ENCODE measurements at regions not wholly inside any gene's neighbourhood (a gene's known extent, or its start where the extent isn't known, plus 50 kb on each side); places are given as distances from the start of the nearest gene placed in this dataset.
A peak's percentile ranks its signal among the peaks of the same experiment; 100 is the strongest.
"Not testable (repeated sequence)": the region's sequence is repeated elsewhere in the genome, so short reads cannot be mapped to it uniquely, and the experiment has no call there.

DNA sequence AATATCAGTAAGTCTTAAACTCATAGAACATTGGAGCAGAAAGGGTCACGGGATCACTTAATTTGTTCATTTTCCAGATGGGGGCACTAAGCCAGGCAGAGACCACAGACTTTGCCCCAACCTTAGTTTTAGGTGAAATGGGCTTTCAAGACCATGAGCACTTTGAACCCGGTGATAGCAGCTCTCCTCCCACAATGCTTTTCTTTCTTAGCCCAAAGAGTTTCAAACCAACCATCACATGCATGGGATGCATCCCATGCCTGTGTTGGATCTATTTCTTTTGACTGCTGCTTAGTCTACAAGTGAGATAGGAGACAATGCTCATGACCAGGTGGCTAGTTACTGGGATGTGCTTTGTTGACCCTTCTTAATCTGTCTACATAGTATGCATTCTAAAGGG, 240.6 kb downstream of the NUF2 start:
- FAIRE-seq: no peak
- TF ChIP-seq POLR2AphosphoS5 (IDR thresholded peaks at IDR 0.05; ENCODE audit: low read depth, low read length) (no peak), SPI1 (IDR thresholded peaks at IDR 0.05; ENCODE audit: low read depth, low read length) (no peak), POLR2A (IDR thresholded peaks at IDR 0.05; ENCODE audit: low read depth, low read length) (no peak), TAF1 (IDR thresholded peaks at IDR 0.05; ENCODE audit: low read depth, low read length) (no peak), POU2F2 (IDR thresholded peaks at IDR 0.05; ENCODE audit: low read depth, low read length) (no peak), PAX5 (IDR thresholded peaks at IDR 0.05; ENCODE audit: insufficient read depth, low read length, severe bottlenecking) (no peak)
- DNase-seq (ENCODE audit: insufficient read length, low spot score): no peak

DNA sequence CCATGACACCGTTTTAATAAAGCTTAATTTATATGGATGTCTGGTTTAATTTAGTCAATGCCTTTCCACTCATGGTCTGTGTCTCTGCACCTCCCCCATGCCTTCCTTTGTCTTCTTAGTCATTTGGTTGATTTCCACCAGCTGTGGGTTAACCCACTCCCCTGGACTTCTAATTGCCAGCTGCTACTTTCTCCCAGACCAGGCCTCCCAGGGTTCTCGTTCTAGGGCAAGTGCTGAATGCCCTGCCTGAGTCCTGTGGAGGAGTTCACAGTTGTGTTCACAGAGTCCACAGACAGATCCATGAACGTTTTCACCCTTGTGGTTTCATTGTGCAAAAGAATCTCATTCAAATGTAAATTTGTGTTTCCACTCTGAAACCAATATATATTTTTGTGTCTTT, 243.4 kb downstream of the NUF2 start:
- DNase-seq (ENCODE audit: insufficient read length, low spot score): no peak
- TF ChIP-seq POU2F2 (IDR thresholded peaks at IDR 0.05; ENCODE audit: low read depth, low read length): no peak
- TF ChIP-seq POLR2AphosphoS5 (IDR thresholded peaks at IDR 0.05; ENCODE audit: low read depth, low read length): no peak
- TF ChIP-seq POLR2A (IDR thresholded peaks at IDR 0.05; ENCODE audit: low read depth, low read length): no peak
- TF ChIP-seq TAF1 (IDR thresholded peaks at IDR 0.05; ENCODE audit: low read depth, low read length): no peak
- TF ChIP-seq SPI1 (IDR thresholded peaks at IDR 0.05; ENCODE audit: low read depth, low read length): no peak
- TF ChIP-seq PAX5 (IDR thresholded peaks at IDR 0.05; ENCODE audit: insufficient read depth, low read length, severe bottlenecking): no peak

DNA sequence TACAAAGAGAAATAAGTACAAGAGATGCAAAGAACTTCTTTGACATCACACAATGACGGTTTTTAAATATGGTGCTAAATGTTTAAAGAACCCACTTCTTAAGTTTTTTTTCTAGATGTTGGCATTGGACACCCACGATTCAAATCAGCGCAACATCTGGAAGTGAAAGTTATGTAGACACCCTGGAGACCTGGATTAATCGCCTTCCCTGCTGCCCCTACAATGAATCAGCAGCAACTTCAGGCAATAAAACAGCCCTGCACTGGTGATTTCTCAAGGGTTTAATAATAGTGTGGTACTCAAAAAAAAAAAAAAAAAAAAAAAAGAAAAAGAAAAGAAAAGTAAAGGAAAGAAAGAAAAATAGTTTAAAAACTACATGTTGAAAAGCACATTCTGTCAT, 248.3 kb downstream of the NUF2 start:
- DNase-seq (ENCODE audit: insufficient read length, low spot score) (no peak), FAIRE-seq (no peak)
- TF ChIP-seq POLR2A (IDR thresholded peaks at IDR 0.05; ENCODE audit: low read depth, low read length): no peak
- no peak for TF ChIP-seq POU2F2 (IDR thresholded peaks at IDR 0.05; ENCODE audit: low read depth, low read length)
- no peak for TF ChIP-seq PAX5 (IDR thresholded peaks at IDR 0.05; ENCODE audit: insufficient read depth, low read length, severe bottlenecking)
- TF ChIP-seq POLR2AphosphoS5 (IDR thresholded peaks at IDR 0.05; ENCODE audit: low read depth, low read length): no peak
- TF ChIP-seq TAF1 (IDR thresholded peaks at IDR 0.05; ENCODE audit: low read depth, low read length): no peak
- no peak for TF ChIP-seq SPI1 (IDR thresholded peaks at IDR 0.05; ENCODE audit: low read depth, low read length)

More for the DNA sequence above, 243.4 kb downstream of the NUF2 start:
- FAIRE-seq: no peak

DNA sequence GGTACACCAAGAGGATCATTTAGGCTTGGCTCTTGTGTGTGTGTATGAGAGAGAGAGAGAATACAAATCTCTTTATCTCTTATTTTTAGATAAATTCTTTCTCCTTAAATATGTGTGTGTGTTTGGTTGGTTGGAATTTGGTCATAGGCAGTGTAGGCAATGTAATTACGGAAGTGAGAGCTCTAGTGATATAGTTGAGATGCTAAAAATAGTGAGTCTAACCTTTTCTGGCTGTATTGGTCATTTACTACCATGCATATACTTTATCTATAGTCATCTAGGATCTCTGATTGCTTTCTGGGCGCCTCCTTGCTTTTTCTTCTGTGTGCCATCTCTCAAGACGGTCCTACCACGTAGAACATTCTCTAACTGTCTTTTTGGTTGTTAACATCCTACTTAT, 250.2 kb downstream of the NUF2 start:
- no peak for FAIRE-seq

DNA sequence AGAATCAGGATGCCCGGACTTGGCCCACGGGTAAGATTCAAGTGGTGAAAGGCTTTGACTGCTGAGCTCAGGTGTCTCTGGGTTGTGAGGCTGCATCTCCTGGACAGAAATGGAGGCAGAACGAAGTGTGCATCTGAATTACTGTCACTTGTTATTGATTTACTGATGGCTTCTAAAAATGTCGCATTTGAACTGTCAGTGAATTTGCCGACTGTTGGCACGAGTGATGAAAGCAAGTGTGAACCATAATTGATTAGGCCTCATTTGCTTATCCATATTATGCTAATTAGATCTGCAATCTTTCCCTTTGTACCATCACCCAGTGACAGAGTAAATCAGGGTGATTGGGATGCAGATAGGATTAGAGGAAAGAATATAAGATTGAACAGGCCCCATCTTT, 252.4 kb downstream of the NUF2 start:
- DNase-seq (ENCODE audit: insufficient read length, low spot score) (no peak), FAIRE-seq (no peak)
- TF ChIP-seq SPI1 (IDR thresholded peaks at IDR 0.05; ENCODE audit: low read depth, low read length) (no peak), POLR2AphosphoS5 (IDR thresholded peaks at IDR 0.05; ENCODE audit: low read depth, low read length) (no peak), TAF1 (IDR thresholded peaks at IDR 0.05; ENCODE audit: low read depth, low read length) (no peak), POLR2A (IDR thresholded peaks at IDR 0.05; ENCODE audit: low read depth, low read length) (no peak), POU2F2 (IDR thresholded peaks at IDR 0.05; ENCODE audit: low read depth, low read length) (no peak), PAX5 (IDR thresholded peaks at IDR 0.05; ENCODE audit: insufficient read depth, low read length, severe bottlenecking) (no peak)

More for the DNA sequence above, 250.2 kb downstream of the NUF2 start:
- no peak for DNase-seq (ENCODE audit: insufficient read length, low spot score)
- TF ChIP-seq PAX5 (IDR thresholded peaks at IDR 0.05; ENCODE audit: insufficient read depth, low read length, severe bottlenecking) (no peak), POU2F2 (IDR thresholded peaks at IDR 0.05; ENCODE audit: low read depth, low read length) (no peak), SPI1 (IDR thresholded peaks at IDR 0.05; ENCODE audit: low read depth, low read length) (0 out of 2 replicates have a peak, but pooled peaks have one; percentile 18), POLR2AphosphoS5 (IDR thresholded peaks at IDR 0.05; ENCODE audit: low read depth, low read length) (no peak), TAF1 (IDR thresholded peaks at IDR 0.05; ENCODE audit: low read depth, low read length) (no peak)

- DNase-seq (ENCODE audit: insufficient read length, low spot score) (no peak), FAIRE-seq (no peak)
- TF ChIP-seq POLR2A (IDR thresholded peaks at IDR 0.05; ENCODE audit: low read depth, low read length) (no peak), POLR2AphosphoS5 (IDR thresholded peaks at IDR 0.05; ENCODE audit: low read depth, low read length) (no peak), SPI1 (IDR thresholded peaks at IDR 0.05; ENCODE audit: low read depth, low read length) (no peak), PAX5 (IDR thresholded peaks at IDR 0.05; ENCODE audit: insufficient read depth, low read length, severe bottlenecking) (no peak), TAF1 (IDR thresholded peaks at IDR 0.05; ENCODE audit: low read depth, low read length) (no peak), POU2F2 (IDR thresholded peaks at IDR 0.05; ENCODE audit: low read depth, low read length) (no peak)
Observed at GRCh38 chr1:163580926-163581325, 259.2 kb downstream of the NUF2 start.

DNA sequence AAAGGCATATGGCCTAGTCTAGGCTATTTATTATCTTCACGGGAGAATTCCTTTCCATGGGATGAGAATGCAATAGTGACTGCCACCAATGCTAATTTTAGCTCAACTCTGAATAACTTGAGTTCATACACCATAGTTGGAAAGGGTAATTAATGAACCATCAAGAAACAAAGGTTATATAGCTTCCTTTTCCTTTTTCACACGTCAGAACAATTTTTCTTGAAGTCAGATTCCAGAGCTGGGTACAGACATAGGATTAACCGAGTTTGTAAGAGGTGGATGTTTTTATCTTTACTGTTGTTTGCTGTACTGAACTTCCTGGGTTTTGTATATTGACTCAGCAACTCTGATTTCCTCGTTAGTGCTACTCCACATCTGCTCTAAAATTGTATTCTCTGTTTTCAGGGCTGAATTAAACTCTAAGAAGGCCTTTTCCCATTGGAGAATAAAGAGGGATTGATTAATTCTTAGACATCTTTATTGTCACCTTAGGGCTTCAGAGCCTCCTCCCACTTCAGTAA, 262.0 kb downstream of the NUF2 start:
- no peak for FAIRE-seq
- TF ChIP-seq TAF1 (IDR thresholded peaks at IDR 0.05; ENCODE audit: low read depth, low read length): no peak
- TF ChIP-seq PAX5 (IDR thresholded peaks at IDR 0.05; ENCODE audit: insufficient read depth, low read length, severe bottlenecking): no peak
- TF ChIP-seq POLR2AphosphoS5 (IDR thresholded peaks at IDR 0.05; ENCODE audit: low read depth, low read length): no peak
- no peak for TF ChIP-seq POLR2A (IDR thresholded peaks at IDR 0.05; ENCODE audit: low read depth, low read length)
- no peak for TF ChIP-seq SPI1 (IDR thresholded peaks at IDR 0.05; ENCODE audit: low read depth, low read length)
- TF ChIP-seq POU2F2 (IDR thresholded peaks at IDR 0.05; ENCODE audit: low read depth, low read length): no peak
- DNase-seq (ENCODE audit: insufficient read length, low spot score): no peak

DNA sequence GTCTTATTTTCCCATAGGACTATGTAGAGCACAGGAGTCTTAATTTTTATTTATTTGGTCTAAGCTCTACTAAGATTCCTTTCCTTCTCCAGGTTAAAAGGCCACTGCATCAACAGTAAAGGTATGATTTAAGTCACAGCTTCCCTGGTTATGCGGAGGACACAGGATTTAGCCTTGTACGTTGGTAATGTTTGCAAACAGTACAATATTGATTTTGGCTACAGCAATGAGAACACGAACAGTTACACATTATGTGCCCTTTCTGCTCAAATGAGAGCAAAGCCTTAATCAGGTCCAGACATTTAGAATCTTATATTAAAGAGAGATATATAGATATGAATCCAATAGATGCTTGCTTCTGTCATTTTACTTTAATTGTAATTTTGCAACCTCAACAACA, 264.0 kb downstream of the NUF2 start:
- FAIRE-seq (no peak), DNase-seq (ENCODE audit: insufficient read length, low spot score) (no peak)
- TF ChIP-seq SPI1 (IDR thresholded peaks at IDR 0.05; ENCODE audit: low read depth, low read length): no peak
- no peak for TF ChIP-seq POLR2A (IDR thresholded peaks at IDR 0.05; ENCODE audit: low read depth, low read length)
- TF ChIP-seq PAX5 (IDR thresholded peaks at IDR 0.05; ENCODE audit: insufficient read depth, low read length, severe bottlenecking): no peak
- no peak for TF ChIP-seq TAF1 (IDR thresholded peaks at IDR 0.05; ENCODE audit: low read depth, low read length)
- TF ChIP-seq POU2F2 (IDR thresholded peaks at IDR 0.05; ENCODE audit: low read depth, low read length): no peak
- TF ChIP-seq POLR2AphosphoS5 (IDR thresholded peaks at IDR 0.05; ENCODE audit: low read depth, low read length): no peak

DNA sequence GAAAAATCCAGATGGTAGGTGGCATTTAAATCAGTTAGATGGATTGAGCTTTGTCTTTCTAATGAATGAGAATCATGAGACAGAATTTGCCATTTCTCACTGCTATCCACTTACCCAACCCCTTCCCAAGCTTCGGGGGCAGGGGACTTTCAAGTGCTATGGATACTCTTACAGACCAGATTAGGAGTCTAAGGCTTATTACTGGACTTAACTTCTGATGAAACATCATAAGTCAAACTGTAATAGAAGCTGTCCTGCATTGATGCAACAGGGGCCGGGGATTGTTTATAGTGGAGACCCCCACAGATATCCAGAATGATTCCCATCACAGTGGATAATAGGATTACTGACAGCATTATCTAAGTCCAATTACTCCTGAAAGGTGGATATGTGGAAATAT, 267.0 kb downstream of the NUF2 start:
- no peak for TF ChIP-seq PAX5 (IDR thresholded peaks at IDR 0.05; ENCODE audit: insufficient read depth, low read length, severe bottlenecking)
- TF ChIP-seq TAF1 (IDR thresholded peaks at IDR 0.05; ENCODE audit: low read depth, low read length): no peak
- TF ChIP-seq POU2F2 (IDR thresholded peaks at IDR 0.05; ENCODE audit: low read depth, low read length): no peak
- TF ChIP-seq POLR2AphosphoS5 (IDR thresholded peaks at IDR 0.05; ENCODE audit: low read depth, low read length): no peak
- no peak for TF ChIP-seq SPI1 (IDR thresholded peaks at IDR 0.05; ENCODE audit: low read depth, low read length)
- TF ChIP-seq POLR2A (IDR thresholded peaks at IDR 0.05; ENCODE audit: low read depth, low read length): no peak
- no peak for FAIRE-seq
- no peak for DNase-seq (ENCODE audit: insufficient read length, low spot score)

DNA sequence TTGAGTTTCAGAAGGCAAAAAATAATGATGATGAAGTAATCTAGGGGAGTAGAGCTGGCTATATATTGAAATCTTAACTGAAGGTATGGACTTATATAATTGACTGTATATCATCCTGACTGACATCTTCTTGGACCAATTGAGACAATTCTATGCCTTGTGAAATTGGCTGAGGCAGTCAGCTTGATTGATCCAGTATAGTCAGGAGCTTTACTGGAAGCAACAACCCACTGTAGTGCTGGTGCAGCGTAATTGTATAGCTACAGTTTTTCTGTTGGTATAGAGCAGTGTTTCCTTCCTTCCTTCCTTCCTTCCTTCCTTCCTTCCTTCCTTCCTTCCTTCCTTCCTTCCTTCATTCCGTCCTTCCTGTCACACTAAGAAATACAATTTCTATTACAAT, 268.0 kb downstream of the NUF2 start:
- FAIRE-seq (no peak), DNase-seq (ENCODE audit: insufficient read length, low spot score) (no peak)
- no peak for TF ChIP-seq POU2F2 (IDR thresholded peaks at IDR 0.05; ENCODE audit: low read depth, low read length)
- no peak for TF ChIP-seq TAF1 (IDR thresholded peaks at IDR 0.05; ENCODE audit: low read depth, low read length)
- TF ChIP-seq POLR2A (IDR thresholded peaks at IDR 0.05; ENCODE audit: low read depth, low read length): no peak
- TF ChIP-seq SPI1 (IDR thresholded peaks at IDR 0.05; ENCODE audit: low read depth, low read length): no peak
- TF ChIP-seq POLR2AphosphoS5 (IDR thresholded peaks at IDR 0.05; ENCODE audit: low read depth, low read length): no peak
- TF ChIP-seq PAX5 (IDR thresholded peaks at IDR 0.05; ENCODE audit: insufficient read depth, low read length, severe bottlenecking): no peak

DNA sequence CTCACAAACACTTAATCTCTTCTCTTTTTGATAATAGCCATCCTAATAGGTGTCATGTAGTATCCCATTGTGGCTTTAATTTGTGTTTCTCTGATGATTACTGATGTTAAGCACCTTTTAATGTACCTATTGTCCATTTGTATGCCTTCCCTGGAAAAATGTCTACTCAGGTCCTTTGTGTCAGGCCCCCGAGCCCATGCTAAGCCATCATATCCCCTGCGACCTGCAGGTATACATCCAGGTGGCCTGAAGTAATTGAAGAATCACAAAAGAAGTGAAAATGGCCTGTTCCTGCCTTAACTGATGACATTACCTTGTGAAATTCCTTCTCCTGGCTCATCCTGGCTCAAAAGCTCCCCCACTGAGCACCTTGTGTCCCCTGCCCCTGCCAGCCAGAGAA, 269.4 kb downstream of the NUF2 start:
- DNase-seq (ENCODE audit: insufficient read length, low spot score); FAIRE-seq: not testable (repeated sequence)

GRCh38 chr1:163592623-163593022, 270.9 kb downstream of the NUF2 start:
- FAIRE-seq: not testable (repeated sequence)

DNA sequence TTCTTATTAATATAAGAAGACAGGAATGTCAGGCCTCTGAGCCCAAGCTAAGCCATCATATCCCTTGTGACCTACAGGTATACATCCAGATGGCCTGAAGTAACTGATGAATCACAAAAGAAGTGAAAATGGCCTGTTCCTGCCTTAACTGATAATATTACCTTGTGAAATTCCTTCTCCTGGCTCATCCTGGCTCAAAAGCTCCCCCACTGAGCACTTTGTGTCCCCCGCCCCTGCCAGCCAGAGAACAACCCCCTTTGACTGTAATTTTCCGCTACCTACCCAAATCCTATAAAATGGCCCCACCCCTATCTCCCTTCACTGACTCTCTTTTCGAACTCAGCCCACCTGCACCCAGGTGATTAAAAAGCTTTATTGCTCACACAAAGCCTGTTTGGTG, 274.4 kb downstream of the NUF2 start:
- FAIRE-seq; DNase-seq (ENCODE audit: insufficient read length, low spot score): not testable (repeated sequence)

More at GRCh38 chr1:163592623-163593022, 270.9 kb downstream of the NUF2 start:
- not testable (repeated sequence) for DNase-seq (ENCODE audit: insufficient read length, low spot score)
